ENCODE measurements at regions not wholly inside any gene's neighbourhood (a gene's known extent, or its start where the extent isn't known, plus 50 kb on each side); places are given as distances from the start of the nearest gene placed in this dataset.
A peak's percentile ranks its signal among the peaks of the same experiment; 100 is the strongest.

- 81% methylated on average over 7 of the region's 8 CpGs for WGBS (ENCODE audit: insufficient coverage)
- H3K9me3 ChIP-seq (ENCODE audit: control extremely low read depth in 1 of 5, control insufficient read depth in 4 of 5, insufficient read depth in 2 of 5, low read depth in 1 of 5, low read length in 4 of 5) = no peaks in the 10 kb centered on the region
- no peak overlapping the region for H3K4me3 ChIP-seq (ENCODE audit: control insufficient read depth in 1 of 7, extremely low read depth in 1 of 7, insufficient read depth in 4 of 7, low read depth in 2 of 7, low read length in 6 of 7)
- POLR2A ChIA-PET = no interaction called here
- DNase-seq = no peak
- CTCF ChIA-PET = interaction anchor here (0.8 to 2.0 kb wide), 6 partner anchors 94 to 1459 kb away, joined by 3 to 10 read pairs (median 4); no protein-coding TSS in a partner anchor
- H3K27ac ChIP-seq (ENCODE audit: insufficient read depth in 1 of 2, low read depth in 1 of 2, low read length in 2 of 2, poor library complexity in 1 of 2, severe bottlenecking in 2 of 2) = no peak overlapping the region
- no peaks in the 10 kb centered on the region for H3K36me3 ChIP-seq (ENCODE audit: control insufficient read depth in 4 of 4, insufficient read depth in 4 of 4, low read length in 3 of 4)
- H3K4me1 ChIP-seq (ENCODE audit: control extremely low read depth in 1 of 4, control insufficient read depth in 4 of 4, insufficient read depth in 4 of 4, low read length in 3 of 4) = no peaks in the 10 kb centered on the region
- peaks cover 0 to 6% (median 0%) of the 10 kb centered on the region in 5 experiments for H3K27me3 ChIP-seq (replicated peaks in 2 of 5; ENCODE audit: control insufficient read depth in 4 of 5, insufficient read depth in 5 of 5, low read length in 4 of 5)
These were observed 315.9 kb downstream of the DSEL start for GRCh38 chr18:67200665-67201064.

- no peaks in the 10 kb centered on the region for H3K36me3 ChIP-seq (ENCODE audit: control insufficient read depth in 4 of 4, insufficient read depth in 4 of 4, low read length in 3 of 4)
- 100% methylated on average over 1 of the region's 3 CpGs for WGBS (ENCODE audit: insufficient coverage)
- H3K4me3 ChIP-seq (ENCODE audit: control insufficient read depth in 1 of 7, extremely low read depth in 1 of 7, insufficient read depth in 4 of 7, low read depth in 2 of 7, low read length in 6 of 7) = no peak overlapping the region
- CTCF ChIA-PET = interaction anchor here (0.8 to 2.5 kb wide), 8 partner anchors 94 to 1459 kb away, joined by 3 to 20 read pairs (median 4); no protein-coding TSS in a partner anchor
- peaks cover 0 to 6% (median 0%) of the 10 kb centered on the region in 5 experiments for H3K27me3 ChIP-seq (replicated peaks in 2 of 5; ENCODE audit: control insufficient read depth in 4 of 5, insufficient read depth in 5 of 5, low read length in 4 of 5)
- no peak overlapping the region for H3K27ac ChIP-seq (ENCODE audit: insufficient read depth in 1 of 2, low read depth in 1 of 2, low read length in 2 of 2, poor library complexity in 1 of 2, severe bottlenecking in 2 of 2)
- H3K4me1 ChIP-seq (ENCODE audit: control extremely low read depth in 1 of 4, control insufficient read depth in 4 of 4, insufficient read depth in 4 of 4, low read length in 3 of 4) = no peaks in the 10 kb centered on the region
- DNase-seq = peak; percentile 43 to 76 (median 71)
- no peaks in the 10 kb centered on the region for H3K9me3 ChIP-seq (ENCODE audit: control extremely low read depth in 1 of 5, control insufficient read depth in 4 of 5, insufficient read depth in 2 of 5, low read depth in 1 of 5, low read length in 4 of 5)
- POLR2A ChIA-PET = no interaction called here
These were observed 316.4 kb downstream of the DSEL start for GRCh38 chr18:67199993-67200617.

- Histone ChIP-seq H3K36me3 (ENCODE audit: control insufficient read depth in 4 of 4, insufficient read depth in 4 of 4, low read length in 3 of 4) (no peaks in the 10 kb centered on the region), H3K9me3 (ENCODE audit: control extremely low read depth in 1 of 5, control insufficient read depth in 4 of 5, insufficient read depth in 2 of 5, low read depth in 1 of 5, low read length in 4 of 5) (no peaks in the 10 kb centered on the region), H3K27me3 (replicated peaks in 2 of 5; ENCODE audit: control insufficient read depth in 4 of 5, insufficient read depth in 5 of 5, low read length in 4 of 5) (peaks cover 0 to 3% (median 0%) of the 10 kb centered on the region in 5 experiments), H3K4me3 (ENCODE audit: control insufficient read depth in 1 of 7, extremely low read depth in 1 of 7, insufficient read depth in 4 of 7, low read depth in 2 of 7, low read length in 6 of 7) (no peak overlapping the region), H3K4me1 (ENCODE audit: control extremely low read depth in 1 of 4, control insufficient read depth in 4 of 4, insufficient read depth in 4 of 4, low read length in 3 of 4) (peaks cover 0 to 3% (median 2%) of the 10 kb centered on the region in 4 experiments), H3K27ac (ENCODE audit: insufficient read depth in 1 of 2, low read depth in 1 of 2, low read length in 2 of 2, poor library complexity in 1 of 2, severe bottlenecking in 2 of 2) (no peak overlapping the region)
- ChIA-PET CTCF (interaction anchor here (1.3 kb wide), 1 partner anchor 91 kb away, joined by 3 read pairs; no protein-coding TSS in a partner anchor), POLR2A (no interaction called here)
- peak in 2 of 3 donors; percentile 11 to 13 for DNase-seq
- WGBS (ENCODE audit: insufficient coverage) = no CpG with 5 or more reads among the region's 5 CpGs
These were observed 321.6 kb downstream of the DSEL start for GRCh38 chr18:67194886-67195285.

GRCh38 chr18:67192535-67192934 is 324.0 kb downstream of the DSEL start:
- DNase-seq = no peak
- no peaks in the 10 kb centered on the region for H3K27me3 ChIP-seq (replicated peaks in 2 of 5; ENCODE audit: control insufficient read depth in 4 of 5, insufficient read depth in 5 of 5, low read length in 4 of 5)
- CTCF ChIA-PET = no interaction called here
- H3K36me3 ChIP-seq (ENCODE audit: control insufficient read depth in 4 of 4, insufficient read depth in 4 of 4, low read length in 3 of 4) = no peaks in the 10 kb centered on the region
- no peak overlapping the region for H3K27ac ChIP-seq (ENCODE audit: insufficient read depth in 1 of 2, low read depth in 1 of 2, low read length in 2 of 2, poor library complexity in 1 of 2, severe bottlenecking in 2 of 2)
- no peaks in the 10 kb centered on the region for H3K9me3 ChIP-seq (ENCODE audit: control extremely low read depth in 1 of 5, control insufficient read depth in 4 of 5, insufficient read depth in 2 of 5, low read depth in 1 of 5, low read length in 4 of 5)
- WGBS (ENCODE audit: insufficient coverage) = 80% methylated on average over 4 of the region's 5 CpGs
- POLR2A ChIA-PET = no interaction called here
- H3K4me3 ChIP-seq (ENCODE audit: control insufficient read depth in 1 of 7, extremely low read depth in 1 of 7, insufficient read depth in 4 of 7, low read depth in 2 of 7, low read length in 6 of 7) = no peak overlapping the region
- peaks cover 0 to 3% (median 2%) of the 10 kb centered on the region in 4 experiments for H3K4me1 ChIP-seq (ENCODE audit: control extremely low read depth in 1 of 4, control insufficient read depth in 4 of 4, insufficient read depth in 4 of 4, low read length in 3 of 4)

- no peak overlapping the region for H3K4me3 ChIP-seq (ENCODE audit: control insufficient read depth in 1 of 7, extremely low read depth in 1 of 7, insufficient read depth in 4 of 7, low read depth in 2 of 7, low read length in 6 of 7)
- peaks cover 0 to 3% (median 0%) of the 10 kb centered on the region in 5 experiments for H3K27me3 ChIP-seq (replicated peaks in 2 of 5; ENCODE audit: control insufficient read depth in 4 of 5, insufficient read depth in 5 of 5, low read length in 4 of 5)
- H3K36me3 ChIP-seq (ENCODE audit: control insufficient read depth in 4 of 4, insufficient read depth in 4 of 4, low read length in 3 of 4) = no peaks in the 10 kb centered on the region
- no peaks in the 10 kb centered on the region for H3K9me3 ChIP-seq (ENCODE audit: control extremely low read depth in 1 of 5, control insufficient read depth in 4 of 5, insufficient read depth in 2 of 5, low read depth in 1 of 5, low read length in 4 of 5)
- H3K27ac ChIP-seq (ENCODE audit: insufficient read depth in 1 of 2, low read depth in 1 of 2, low read length in 2 of 2, poor library complexity in 1 of 2, severe bottlenecking in 2 of 2) = no peak overlapping the region
- 74% methylated on average over 4 of the region's 4 CpGs for WGBS (ENCODE audit: insufficient coverage)
- no peaks in the 10 kb centered on the region for H3K4me1 ChIP-seq (ENCODE audit: control extremely low read depth in 1 of 4, control insufficient read depth in 4 of 4, insufficient read depth in 4 of 4, low read length in 3 of 4)
- ChIA-PET POLR2A (no interaction called here), CTCF (no interaction called here)
- DNase-seq = no peak
These were observed 333.1 kb downstream of the DSEL start for GRCh38 chr18:67183398-67183797.

GRCh38 chr18:67179726-67180125 is 336.8 kb downstream of the DSEL start:
- no peaks in the 10 kb centered on the region for H3K9me3 ChIP-seq (ENCODE audit: control extremely low read depth in 1 of 5, control insufficient read depth in 4 of 5, insufficient read depth in 2 of 5, low read depth in 1 of 5, low read length in 4 of 5)
- ChIA-PET POLR2A (no interaction called here), CTCF (no interaction called here)
- H3K4me3 ChIP-seq (ENCODE audit: control insufficient read depth in 1 of 7, extremely low read depth in 1 of 7, insufficient read depth in 4 of 7, low read depth in 2 of 7, low read length in 6 of 7) = no peak overlapping the region
- peaks cover 0 to 3% (median 0%) of the 10 kb centered on the region in 5 experiments for H3K27me3 ChIP-seq (replicated peaks in 2 of 5; ENCODE audit: control insufficient read depth in 4 of 5, insufficient read depth in 5 of 5, low read length in 4 of 5)
- WGBS (ENCODE audit: insufficient coverage) = 60% methylated on average over 1 of the region's 3 CpGs
- H3K27ac ChIP-seq (ENCODE audit: insufficient read depth in 1 of 2, low read depth in 1 of 2, low read length in 2 of 2, poor library complexity in 1 of 2, severe bottlenecking in 2 of 2) = no peak overlapping the region
- H3K36me3 ChIP-seq (ENCODE audit: control insufficient read depth in 4 of 4, insufficient read depth in 4 of 4, low read length in 3 of 4) = no peaks in the 10 kb centered on the region
- H3K4me1 ChIP-seq (ENCODE audit: control extremely low read depth in 1 of 4, control insufficient read depth in 4 of 4, insufficient read depth in 4 of 4, low read length in 3 of 4) = no peaks in the 10 kb centered on the region
- DNase-seq = no peak

- Histone ChIP-seq H3K4me1 (ENCODE audit: control extremely low read depth in 1 of 4, control insufficient read depth in 4 of 4, insufficient read depth in 4 of 4, low read length in 3 of 4) (no peaks in the 10 kb centered on the region), H3K9me3 (ENCODE audit: control extremely low read depth in 1 of 5, control insufficient read depth in 4 of 5, insufficient read depth in 2 of 5, low read depth in 1 of 5, low read length in 4 of 5) (no peaks in the 10 kb centered on the region), H3K36me3 (ENCODE audit: control insufficient read depth in 4 of 4, insufficient read depth in 4 of 4, low read length in 3 of 4) (no peaks in the 10 kb centered on the region), H3K27ac (ENCODE audit: insufficient read depth in 1 of 2, low read depth in 1 of 2, low read length in 2 of 2, poor library complexity in 1 of 2, severe bottlenecking in 2 of 2) (no peak overlapping the region), H3K27me3 (replicated peaks in 2 of 5; ENCODE audit: control insufficient read depth in 4 of 5, insufficient read depth in 5 of 5, low read length in 4 of 5) (no peaks in the 10 kb centered on the region), H3K4me3 (ENCODE audit: control insufficient read depth in 1 of 7, extremely low read depth in 1 of 7, insufficient read depth in 4 of 7, low read depth in 2 of 7, low read length in 6 of 7) (no peak overlapping the region)
- no CpG with 5 or more reads among the region's 2 CpGs for WGBS (ENCODE audit: insufficient coverage)
- no peak for DNase-seq
- POLR2A ChIA-PET = interaction anchor here (0.7 kb wide), 1 partner anchor 533 kb away, joined by 4 read pairs; no protein-coding TSS in a partner anchor
- CTCF ChIA-PET = no interaction called here
These were observed 356.9 kb downstream of the DSEL start for GRCh38 chr18:67159662-67160061.
